Liver (tissue), 8 donors: ENCODE measurements at regions not wholly inside any gene's neighbourhood (a gene's known extent, or its start where the extent isn't known, plus 50 kb on each side); places are given as distances from the start of the nearest gene placed in this dataset.

ENCODE experiments used
- DNase-seq: peaks from one replicate; pipeline ENCODE4 v3.0.0-alpha.2; 2017; ENCODE audit warnings: low spot score
- H3K27ac ChIP-seq, 2 donors: one replicate each; pipeline ENCODE4 v1.7.0; 2013; ENCODE audit warnings: inconsistent platforms in 2 of 2, low read length in 2 of 2, control low read depth in 1 of 2, low read depth in 1 of 2, mild to moderate bottlenecking in 1 of 2
- H3K27me3 ChIP-seq, 4 donors: one replicate each; pipeline versions ENCODE4 v1.6.1 to v1.7.0; 2013; ENCODE audit warnings: low read length in 3 of 4, inconsistent platforms in 1 of 4, mild to moderate bottlenecking in 1 of 4, moderate library complexity in 1 of 4; ENCODE audit not compliant: control insufficient read depth in 4 of 4, insufficient read depth in 4 of 4
- H3K36me3 ChIP-seq, 4 donors: one replicate each; pipeline versions ENCODE4 v1.6.1 to v1.7.0; 2013; ENCODE audit warnings: low read length in 3 of 4, mild to moderate bottlenecking in 3 of 4, low read depth in 1 of 4, moderate library complexity in 1 of 4; ENCODE audit not compliant: control insufficient read depth in 4 of 4, insufficient read depth in 3 of 4
- H3K4me1 ChIP-seq, 4 donors: one replicate each; pipeline versions ENCODE4 v1.6.1 to v1.7.0; 2013; ENCODE audit warnings: low read length in 3 of 4, mild to moderate bottlenecking in 3 of 4, moderate library complexity in 1 of 4; ENCODE audit not compliant: control insufficient read depth in 4 of 4, insufficient read depth in 4 of 4
- H3K4me3 ChIP-seq, 3 donors: one replicate each; pipeline versions ENCODE4 v1.6.1 to v1.7.0; 2013; ENCODE audit warnings: low read length in 3 of 3, control low read depth in 1 of 3, low read depth in 1 of 3, mild to moderate bottlenecking in 1 of 3
- H3K9ac ChIP-seq, 2 donors: one replicate each; pipeline ENCODE4 v1.7.0; 2013; ENCODE audit warnings: low read length in 2 of 2, mild to moderate bottlenecking in 2 of 2, moderate library complexity in 2 of 2, control low read depth in 1 of 2, low read depth in 1 of 2
- H3K9me3 ChIP-seq, 4 donors: one replicate each; pipeline versions ENCODE4 v1.6.1 to v1.7.0; 2013; ENCODE audit warnings: low read length in 3 of 4; ENCODE audit not compliant: control insufficient read depth in 4 of 4
- ATF3 ChIP-seq: IDR thresholded peaks from 2 replicates; pipeline ENCODE4 v1.6.1; 2016; ENCODE audit warnings: antibody characterized with exemption
- CTCF ChIP-seq: fragments of 150-350 bp; IDR thresholded peaks from 2 replicates; pipeline ENCODE4 v1.5.1; 2017; ENCODE audit warnings: improper control_type of control experiment, low read depth, low read length; ENCODE audit not compliant: missing input control
- EGR1 ChIP-seq, 2 donors: IDR thresholded peaks; 2 replicates each; pipeline ENCODE4 v1.6.1; 2016 to 2018; ENCODE audit warnings: antibody characterized with exemption in 2 of 2, low read depth in 2 of 2
- FOXA1 ChIP-seq: IDR thresholded peaks from 2 replicates; pipeline ENCODE4 v1.6.1; 2016; ENCODE audit warnings: antibody characterized with exemption
- FOXA2 ChIP-seq: IDR thresholded peaks from 2 replicates; pipeline ENCODE4 v1.6.1; 2016; ENCODE audit warnings: antibody characterized with exemption
- GABPA ChIP-seq, 2 donors: IDR thresholded peaks in 1 of 2; conservative IDR thresholded peaks in 1 of 2; 2 replicates each; pipeline ENCODE4 v1.6.1; 2016; ENCODE audit warnings: antibody characterized with exemption in 2 of 2, mild to moderate bottlenecking in 1 of 2, moderate library complexity in 1 of 2
- HNF4G ChIP-seq: IDR thresholded peaks from 2 replicates; pipeline ENCODE4 v1.6.1; 2016; ENCODE audit warnings: antibody characterized with exemption
- JUND ChIP-seq, 2 donors: IDR thresholded peaks; 2 replicates each; pipeline ENCODE4 v1.6.1; 2016; ENCODE audit warnings: antibody characterized with exemption in 2 of 2
- NR2F2 ChIP-seq: IDR thresholded peaks from 2 replicates; pipeline ENCODE4 v1.6.1; 2016; ENCODE audit warnings: antibody characterized with exemption
- RAD21 ChIP-seq, 2 donors: IDR thresholded peaks; 2 replicates each; pipeline ENCODE4 v1.6.1; 2016; ENCODE audit warnings: antibody characterized with exemption in 2 of 2, mild to moderate bottlenecking in 2 of 2
- RXRA ChIP-seq, 2 donors: IDR thresholded peaks; 2 replicates each; pipeline ENCODE4 v1.6.1; 2017 to 2018; ENCODE audit warnings: antibody characterized with exemption in 2 of 2, mild to moderate bottlenecking in 1 of 2
- TAF1 ChIP-seq: conservative IDR thresholded peaks from 2 replicates; pipeline ENCODE4 v1.6.1; 2016; ENCODE audit warnings: antibody characterized with exemption, mild to moderate bottlenecking
- YY1 ChIP-seq: IDR thresholded peaks from 2 replicates; pipeline ENCODE4 v1.6.1; 2016; ENCODE audit warnings: antibody characterized with exemption, mild to moderate bottlenecking
- WGBS: extraction: QIAGEN DNeasy Blood & Tissue Kit; methylation state at CpG from one replicate; pipeline ENCODE4 v1.1.7; 2013; 5-methylcytosine and 5-hydroxymethylcytosine counted together
- TF ChIP-seq, protein P1 (sequence below): IDR thresholded peaks from 2 replicates; pipeline ENCODE4 v1.6.1; 2016; ENCODE audit warnings: antibody characterized with exemption
- TF ChIP-seq, protein P2 (sequence below): IDR thresholded peaks from 2 replicates; pipeline ENCODE4 v1.6.1; 2016; ENCODE audit warnings: antibody characterized with exemption
- TF ChIP-seq, protein P3 (sequence below): IDR thresholded peaks from 2 replicates; pipeline ENCODE4 v1.6.1; 2016; ENCODE audit warnings: antibody characterized with exemption, mild to moderate bottlenecking
- donor health status: healthy.
- donor health status: healthy.
- donor health status: healthy.
- donor health status: healthy.
- donor health status: healthy.

- no peak overlapping the region for H3K4me3 ChIP-seq
- H3K27ac ChIP-seq, result no peak overlapping the region
- H3K4me1 ChIP-seq, result no peaks in the 10 kb centered on the region
- no peaks in the 10 kb centered on the region for H3K36me3 ChIP-seq
- H3K27me3 ChIP-seq, result no peaks in the 10 kb centered on the region
- no peak for DNase-seq
- no peak for TF ChIP-seq RAD21 (IDR thresholded peaks at IDR 0.05)
- no peak for TF ChIP-seq NR2F2
- no peak for TF ChIP-seq HNF4G
- TF ChIP-seq TAF1, result no peak
- no peak for TF ChIP-seq CTCF
- no peak for TF ChIP-seq FOXA1
- no peak for TF ChIP-seq ATF3
- TF ChIP-seq, protein P1, sequence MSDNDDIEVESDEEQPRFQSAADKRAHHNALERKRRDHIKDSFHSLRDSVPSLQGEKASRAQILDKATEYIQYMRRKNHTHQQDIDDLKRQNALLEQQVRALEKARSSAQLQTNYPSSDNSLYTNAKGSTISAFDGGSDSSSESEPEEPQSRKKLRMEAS, result no peak
- no peak for TF ChIP-seq GABPA (IDR thresholded peaks at IDR 0.05 in 1 of 2, conservative IDR thresholded peaks at IDR 0.05 in 1 of 2)
- no peak for TF ChIP-seq RXRA (IDR thresholded peaks at IDR 0.05)
- no peak for TF ChIP-seq JUND (IDR thresholded peaks at IDR 0.05)
- TF ChIP-seq, protein P2, sequence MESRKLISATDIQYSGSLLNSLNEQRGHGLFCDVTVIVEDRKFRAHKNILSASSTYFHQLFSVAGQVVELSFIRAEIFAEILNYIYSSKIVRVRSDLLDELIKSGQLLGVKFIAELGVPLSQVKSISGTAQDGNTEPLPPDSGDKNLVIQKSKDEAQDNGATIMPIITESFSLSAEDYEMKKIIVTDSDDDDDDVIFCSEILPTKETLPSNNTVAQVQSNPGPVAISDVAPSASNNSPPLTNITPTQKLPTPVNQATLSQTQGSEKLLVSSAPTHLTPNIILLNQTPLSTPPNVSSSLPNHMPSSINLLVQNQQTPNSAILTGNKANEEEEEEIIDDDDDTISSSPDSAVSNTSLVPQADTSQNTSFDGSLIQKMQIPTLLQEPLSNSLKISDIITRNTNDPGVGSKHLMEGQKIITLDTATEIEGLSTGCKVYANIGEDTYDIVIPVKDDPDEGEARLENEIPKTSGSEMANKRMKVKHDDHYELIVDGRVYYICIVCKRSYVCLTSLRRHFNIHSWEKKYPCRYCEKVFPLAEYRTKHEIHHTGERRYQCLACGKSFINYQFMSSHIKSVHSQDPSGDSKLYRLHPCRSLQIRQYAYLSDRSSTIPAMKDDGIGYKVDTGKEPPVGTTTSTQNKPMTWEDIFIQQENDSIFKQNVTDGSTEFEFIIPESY, result no peak
- TF ChIP-seq YY1, result no peak
- TF ChIP-seq FOXA2, result no peak
- TF ChIP-seq EGR1 (IDR thresholded peaks at IDR 0.05; ENCODE audit: low read depth in 2 of 2), result no peak
- TF ChIP-seq, protein P3, sequence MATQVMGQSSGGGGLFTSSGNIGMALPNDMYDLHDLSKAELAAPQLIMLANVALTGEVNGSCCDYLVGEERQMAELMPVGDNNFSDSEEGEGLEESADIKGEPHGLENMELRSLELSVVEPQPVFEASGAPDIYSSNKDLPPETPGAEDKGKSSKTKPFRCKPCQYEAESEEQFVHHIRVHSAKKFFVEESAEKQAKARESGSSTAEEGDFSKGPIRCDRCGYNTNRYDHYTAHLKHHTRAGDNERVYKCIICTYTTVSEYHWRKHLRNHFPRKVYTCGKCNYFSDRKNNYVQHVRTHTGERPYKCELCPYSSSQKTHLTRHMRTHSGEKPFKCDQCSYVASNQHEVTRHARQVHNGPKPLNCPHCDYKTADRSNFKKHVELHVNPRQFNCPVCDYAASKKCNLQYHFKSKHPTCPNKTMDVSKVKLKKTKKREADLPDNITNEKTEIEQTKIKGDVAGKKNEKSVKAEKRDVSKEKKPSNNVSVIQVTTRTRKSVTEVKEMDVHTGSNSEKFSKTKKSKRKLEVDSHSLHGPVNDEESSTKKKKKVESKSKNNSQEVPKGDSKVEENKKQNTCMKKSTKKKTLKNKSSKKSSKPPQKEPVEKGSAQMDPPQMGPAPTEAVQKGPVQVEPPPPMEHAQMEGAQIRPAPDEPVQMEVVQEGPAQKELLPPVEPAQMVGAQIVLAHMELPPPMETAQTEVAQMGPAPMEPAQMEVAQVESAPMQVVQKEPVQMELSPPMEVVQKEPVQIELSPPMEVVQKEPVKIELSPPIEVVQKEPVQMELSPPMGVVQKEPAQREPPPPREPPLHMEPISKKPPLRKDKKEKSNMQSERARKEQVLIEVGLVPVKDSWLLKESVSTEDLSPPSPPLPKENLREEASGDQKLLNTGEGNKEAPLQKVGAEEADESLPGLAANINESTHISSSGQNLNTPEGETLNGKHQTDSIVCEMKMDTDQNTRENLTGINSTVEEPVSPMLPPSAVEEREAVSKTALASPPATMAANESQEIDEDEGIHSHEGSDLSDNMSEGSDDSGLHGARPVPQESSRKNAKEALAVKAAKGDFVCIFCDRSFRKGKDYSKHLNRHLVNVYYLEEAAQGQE, result no peak
- 85% methylated on average over 2 of the region's 2 CpGs for whole genome bisulfite sequencing
- H3K9me3 ChIP-seq, result no peaks in the 10 kb centered on the region
- no peak overlapping the region for H3K9ac ChIP-seq
Observed at GRCh38 chr16:66298571-66299120, 67.8 kb upstream of the CDH5 start.

GRCh38 chr16:66298006-66298405 lies 68.5 kb upstream of the CDH5 start:
- TF ChIP-seq JUND (IDR thresholded peaks at IDR 0.05) (no peak), FOXA1 (no peak), RXRA (IDR thresholded peaks at IDR 0.05) (no peak), TAF1 (no peak)
- Histone ChIP-seq H3K27ac (no peak overlapping the region), H3K27me3 (no peaks in the 10 kb centered on the region), H3K36me3 (no peaks in the 10 kb centered on the region), H3K9me3 (no peaks in the 10 kb centered on the region), H3K9ac (no peak overlapping the region), H3K4me1 (no peaks in the 10 kb centered on the region), H3K4me3 (no peak overlapping the region)
- WGBS, result 44% methylated on average over 2 of the region's 2 CpGs
- no peak for DNase-seq
